CD4-positive, alpha-beta T cell treated with Interleukin-1 beta for 1 hour (primary cell): ENCODE measurements at regions not wholly inside any gene's neighbourhood (a gene's known extent, or its start where the extent isn't known, plus 50 kb on each side); places are given as distances from the start of the nearest gene placed in this dataset.
A peak's percentile ranks its signal among the peaks of the same experiment; 100 is the strongest.

ENCODE experiments used
- DNase-seq, 2 donors: peaks; one replicate each; pipeline ENCODE4 v3.0.0-alpha.2; 2020 to 2022

- DNase-seq: peak; percentile 75 to 77
Observed at GRCh38 chr12:91877456-91878235, 268.0 kb downstream of the BTG1 start.

DNA sequence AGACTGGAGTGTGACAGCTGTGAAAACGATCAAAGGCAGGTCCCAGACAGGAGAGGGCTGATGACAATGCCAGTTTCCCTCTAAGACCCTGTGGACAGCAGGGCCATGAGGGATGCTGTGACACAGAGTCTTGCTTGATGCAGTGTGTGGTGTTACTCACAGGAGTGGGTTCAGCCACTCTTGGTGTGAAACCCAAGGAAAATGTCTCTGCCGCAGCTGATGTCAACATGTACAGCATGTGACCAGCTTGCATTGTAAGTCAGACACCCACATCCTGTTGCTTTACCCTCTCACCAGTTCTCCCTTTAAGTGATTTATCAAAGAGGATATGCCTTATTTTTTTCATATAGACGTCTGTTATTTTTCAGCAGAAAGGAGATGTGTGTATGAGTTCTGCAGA is 268.6 kb downstream of the BTG1 start:
- DNase-seq: peak; percentile 92 to 95

DNA sequence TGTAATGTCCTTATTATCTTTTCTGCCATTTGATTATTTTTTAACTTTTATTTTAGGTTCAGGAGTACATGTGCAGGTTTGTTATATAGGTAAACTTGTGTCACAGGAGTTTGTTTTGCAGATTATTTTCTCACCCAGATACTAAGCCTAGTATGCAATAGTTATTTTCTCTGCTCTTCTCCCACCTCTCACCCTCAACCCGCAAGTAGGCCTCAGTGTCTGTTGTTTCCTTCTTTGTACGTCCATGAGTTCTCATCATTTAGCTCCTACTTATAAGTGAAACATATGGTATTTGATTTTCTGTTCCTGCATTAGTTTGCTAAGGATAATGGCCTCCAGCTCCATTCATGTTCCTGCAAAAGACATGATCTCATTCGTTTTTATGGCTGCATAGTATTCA is 270.0 kb downstream of the BTG1 start:
- DNase-seq: peak in 1 of 2 donors; percentile 4

DNA sequence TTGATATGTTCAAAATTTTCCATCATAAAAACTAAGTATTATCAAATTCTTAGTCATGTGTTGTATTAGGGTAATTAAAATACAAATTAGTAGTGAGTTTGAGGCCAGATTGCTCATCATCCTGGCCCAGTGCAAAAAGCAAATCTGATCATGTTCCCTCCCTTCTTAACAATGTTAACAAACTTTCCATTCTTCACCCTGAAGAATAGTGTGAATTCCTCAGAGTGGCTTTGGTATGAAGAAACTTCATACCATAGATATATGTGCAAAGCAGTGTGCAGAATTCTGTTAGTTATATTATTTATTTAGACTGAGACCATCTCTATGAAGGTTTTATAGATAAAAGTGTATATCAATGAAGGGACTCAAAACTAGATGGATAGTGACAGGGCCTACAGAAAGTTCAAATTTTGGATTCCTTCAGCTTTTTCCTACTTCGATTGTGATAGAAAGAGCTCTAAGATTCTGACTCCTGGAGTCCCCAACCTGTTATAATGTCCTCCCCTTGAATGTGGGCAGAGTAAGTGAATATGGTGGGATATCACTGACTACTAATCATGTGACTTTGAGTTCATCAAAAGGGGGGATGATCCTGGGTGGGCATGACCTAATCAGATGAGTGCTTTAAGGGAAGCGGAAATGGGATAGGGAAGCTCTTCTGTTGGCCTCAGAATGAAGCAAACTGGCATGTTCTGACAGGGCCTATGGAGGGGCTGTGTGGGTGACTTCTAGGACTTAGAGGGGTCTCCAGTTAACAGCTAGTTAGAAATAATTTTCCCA is 271.4 kb downstream of the BTG1 start:
- DNase-seq: no peak

DNA sequence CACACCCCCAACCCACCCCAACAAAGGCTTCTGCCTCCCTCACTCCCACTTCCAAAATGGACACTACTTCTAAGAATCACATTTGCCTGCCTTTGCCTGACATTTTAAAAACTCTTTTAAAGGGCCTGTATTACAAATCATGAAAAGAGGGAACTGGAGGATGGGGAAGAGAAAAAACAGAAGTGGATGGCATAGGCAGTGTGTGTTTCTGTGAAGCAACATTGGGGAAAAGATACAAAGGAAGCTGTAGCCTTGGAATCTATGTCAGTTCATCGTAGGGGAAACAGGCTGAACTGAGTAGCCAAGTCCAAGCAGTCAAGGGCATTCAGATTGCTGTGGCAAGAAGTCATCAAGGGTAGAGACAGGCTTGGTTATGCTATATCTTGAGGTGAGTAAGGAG is 273.9 kb downstream of the BTG1 start:
- DNase-seq: peak in 1 of 2 donors; percentile 12

DNA sequence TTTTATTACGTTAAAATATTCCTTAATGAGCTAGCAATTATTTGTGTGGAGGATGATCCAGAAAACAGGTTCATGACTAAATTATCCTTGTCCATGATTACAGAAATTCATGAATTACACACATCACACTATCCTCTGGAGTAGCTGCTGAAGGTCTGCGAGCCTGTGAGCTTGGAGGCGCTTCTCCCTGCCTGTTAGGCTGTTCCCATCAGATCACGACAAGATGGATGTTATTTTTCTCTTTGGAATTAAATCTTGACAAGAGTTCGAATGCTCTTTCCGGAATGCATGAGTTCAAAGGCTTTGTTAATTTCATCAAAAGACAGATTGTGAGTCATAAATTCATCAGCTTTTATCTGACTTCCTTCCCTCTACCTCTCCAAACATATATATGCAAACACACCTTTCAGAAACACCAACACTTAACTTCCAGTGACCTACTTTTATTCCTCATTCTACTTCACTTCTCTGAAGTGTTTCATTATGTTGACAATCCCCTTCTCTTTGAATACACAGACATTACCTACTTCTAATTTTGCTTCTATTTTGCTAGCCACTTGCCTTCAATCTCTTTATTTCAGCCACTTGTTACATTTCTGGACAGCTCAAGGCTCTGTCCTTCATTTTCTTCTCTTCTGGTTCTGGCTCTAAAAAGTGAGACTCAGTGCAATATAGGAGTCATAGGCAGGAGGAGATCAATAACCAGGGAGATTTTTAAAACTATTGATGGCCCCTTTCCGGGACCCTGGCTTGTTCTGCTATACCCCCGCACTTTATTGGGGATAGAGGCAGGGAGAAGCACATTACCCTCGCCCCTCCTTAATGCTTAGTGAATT is 274.6 kb downstream of the BTG1 start:
- peak in 1 of 2 donors; percentile 56 for DNase-seq

- DNase-seq: no peak
Observed at GRCh38 chr12:91868054-91868453, 277.6 kb downstream of the BTG1 start.

GRCh38 chr12:91866566-91866965 is 279.1 kb downstream of the BTG1 start:
- no peak for DNase-seq

- DNase-seq: no peak
Observed at GRCh38 chr12:91863702-91864101, 281.9 kb downstream of the BTG1 start.

GRCh38 chr12:91861554-91861953 is 284.1 kb downstream of the BTG1 start:
- DNase-seq: no peak

DNA sequence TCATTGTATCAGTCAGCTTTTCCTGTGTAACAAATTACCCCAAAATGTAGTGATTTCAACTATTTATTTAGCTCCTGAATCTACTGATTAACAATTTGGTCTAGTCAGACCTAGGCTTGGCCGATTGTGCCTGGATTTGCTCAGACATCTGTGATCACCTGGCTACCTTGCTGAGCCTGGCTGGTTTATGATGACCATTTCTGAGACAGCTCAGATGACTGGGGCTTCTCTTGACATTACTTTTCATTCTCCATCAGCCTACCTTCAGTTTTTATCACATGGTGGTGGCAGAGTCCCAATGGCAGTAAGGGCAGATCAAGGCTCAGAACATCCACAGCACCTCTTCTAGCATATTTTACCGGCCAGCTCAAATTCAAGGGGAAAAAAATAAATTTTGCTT is 286.3 kb downstream of the BTG1 start:
- DNase-seq: no peak

DNA sequence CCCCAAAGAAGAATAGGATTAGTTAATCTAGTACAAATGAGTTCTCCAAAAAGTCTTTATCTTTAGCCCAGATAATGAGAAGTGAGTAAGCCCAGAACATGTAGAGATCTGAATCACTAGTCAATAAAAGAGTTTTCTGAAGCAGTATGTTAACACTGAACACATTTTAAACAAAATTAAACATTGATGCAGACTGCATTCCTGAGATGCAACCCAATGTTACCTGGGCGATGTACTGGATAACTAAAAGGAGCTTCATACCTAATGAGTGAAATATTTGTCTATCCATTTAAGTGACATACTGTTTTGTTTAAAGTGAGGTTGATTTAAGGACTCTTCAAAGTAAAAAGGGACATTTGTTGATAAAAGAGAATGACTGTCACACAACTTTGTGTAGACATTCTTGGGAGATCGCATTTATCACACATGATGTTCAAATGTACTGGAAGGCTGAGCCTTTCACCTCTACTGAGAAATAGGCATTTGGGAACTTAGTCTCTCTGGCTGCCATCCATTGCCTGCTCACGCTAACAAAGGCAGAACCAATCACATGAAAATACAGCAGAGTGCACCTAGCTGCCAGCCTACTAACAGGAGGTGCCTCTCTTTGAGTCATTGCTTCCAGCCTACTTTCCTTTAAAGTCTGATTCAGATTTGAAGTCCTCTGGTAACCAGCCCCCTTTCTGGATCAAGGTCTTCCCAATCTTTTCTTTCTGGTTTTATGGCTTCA is 287.7 kb downstream of the BTG1 start:
- no peak for DNase-seq

DNA sequence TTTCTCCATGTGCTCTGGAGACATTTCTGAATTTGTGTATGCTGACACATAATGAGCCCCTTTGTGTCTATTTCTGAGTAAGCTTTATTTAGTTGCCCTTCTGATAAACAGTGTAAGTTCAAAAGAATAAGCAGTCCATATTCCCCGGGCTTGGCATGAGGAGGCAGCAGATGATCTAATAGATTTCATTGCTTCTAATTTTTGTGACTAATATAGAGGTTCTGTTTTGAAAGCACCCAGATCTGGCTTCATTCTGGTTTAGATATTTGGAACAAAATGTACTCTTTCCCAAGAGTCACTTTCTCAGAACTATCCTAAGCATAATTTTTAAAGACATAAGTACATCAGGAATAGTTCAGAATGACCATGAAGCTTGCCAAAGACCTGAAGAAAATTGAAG is 290.9 kb downstream of the BTG1 start:
- DNase-seq: no peak

- DNase-seq: no peak
Observed at GRCh38 chr12:91853350-91854127, 292.1 kb downstream of the BTG1 start.

DNA sequence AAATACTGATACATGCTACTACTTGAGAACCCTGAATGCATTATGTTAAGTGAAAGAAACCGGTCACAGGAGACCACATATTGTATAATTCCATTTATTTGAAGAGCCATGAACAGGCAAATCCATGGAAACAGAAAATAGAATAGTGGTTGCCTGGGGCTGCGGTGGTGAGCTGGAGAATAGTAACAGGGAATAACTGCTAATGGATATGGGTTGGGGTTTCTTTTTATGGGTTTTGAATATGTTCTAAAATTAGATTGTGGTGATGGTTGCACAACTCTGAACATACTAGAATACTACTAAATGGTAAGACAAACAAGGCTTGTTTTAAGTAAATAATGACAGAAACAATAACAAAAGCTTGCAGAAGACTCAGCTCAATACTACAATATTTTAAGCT is 293.0 kb downstream of the BTG1 start:
- DNase-seq: no peak

DNA sequence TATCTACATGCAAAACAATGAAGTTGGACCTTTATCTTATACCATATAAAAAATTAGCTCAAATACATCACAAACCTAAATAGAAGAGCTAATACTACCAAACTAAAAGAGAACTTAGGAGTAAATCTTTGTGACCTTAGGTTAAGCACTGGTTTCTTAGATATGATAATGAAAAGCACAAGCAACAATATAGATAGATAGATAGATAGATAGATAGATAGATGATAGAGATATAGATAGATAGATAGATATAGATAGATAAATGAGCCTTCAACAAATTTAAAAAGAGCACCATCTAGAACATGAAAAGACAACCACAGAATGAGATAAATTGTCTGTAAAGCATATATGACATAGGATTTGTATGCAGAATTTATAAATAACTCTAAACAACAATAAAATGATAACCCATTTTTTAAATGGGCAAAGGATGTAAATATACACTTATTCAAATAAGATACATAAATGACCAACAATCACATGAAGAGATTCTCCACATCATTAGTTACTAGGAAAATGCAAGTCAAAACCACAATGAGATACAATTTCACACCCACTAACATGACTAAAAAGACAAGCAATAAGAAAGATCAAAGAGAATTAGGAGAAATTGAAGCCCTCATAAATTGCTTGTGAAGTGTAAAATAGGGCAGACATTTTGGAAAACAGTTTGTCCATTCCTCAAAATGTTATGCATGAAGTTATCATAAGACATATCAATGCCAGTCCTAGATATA is 293.7 kb downstream of the BTG1 start:
- DNase-seq: peak in 1 of 2 donors; percentile 11

- no peak for DNase-seq
Observed at GRCh38 chr12:91846466-91847055, 299.1 kb downstream of the BTG1 start.

DNA sequence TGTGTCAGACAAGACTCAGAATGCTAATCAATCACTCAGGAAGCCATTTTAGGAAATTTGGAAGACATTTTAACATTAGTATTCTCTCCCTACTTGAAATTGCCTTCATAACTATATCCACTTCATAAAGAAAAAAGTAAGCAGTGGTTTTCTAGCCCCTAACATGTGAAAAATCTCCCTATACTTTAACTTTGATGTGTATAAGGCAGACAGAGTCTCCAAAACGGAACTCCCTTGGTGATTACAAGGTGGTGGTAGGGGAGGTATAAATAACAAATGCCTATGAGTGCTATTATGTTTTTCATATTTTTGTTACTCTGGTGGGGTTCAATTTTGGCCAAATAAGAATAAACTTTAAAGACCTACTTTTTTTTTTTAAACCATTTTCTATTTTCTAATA is 300.3 kb downstream of the BTG1 start:
- no peak for DNase-seq

DNA sequence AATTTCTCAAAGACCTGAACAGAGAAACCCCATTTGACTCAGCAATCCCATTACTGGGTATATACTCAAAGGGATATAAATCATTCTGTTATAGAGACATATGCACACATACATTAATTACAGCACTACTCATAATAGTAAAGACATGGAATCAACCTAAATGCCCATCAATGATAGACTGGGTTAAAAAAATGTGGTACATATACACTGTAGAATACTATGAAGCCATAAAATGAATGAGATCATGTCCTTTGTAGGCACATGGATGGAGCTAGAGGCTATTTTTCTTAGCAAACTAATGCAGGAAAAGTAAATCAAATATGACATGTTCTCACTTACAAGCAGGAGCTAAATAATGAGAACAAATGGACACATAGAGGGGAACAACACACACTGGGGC is 303.8 kb downstream of the BTG1 start:
- DNase-seq: no peak

GRCh38 chr12:91836696-91837095 is 308.9 kb downstream of the BTG1 start:
- no peak for DNase-seq

DNA sequence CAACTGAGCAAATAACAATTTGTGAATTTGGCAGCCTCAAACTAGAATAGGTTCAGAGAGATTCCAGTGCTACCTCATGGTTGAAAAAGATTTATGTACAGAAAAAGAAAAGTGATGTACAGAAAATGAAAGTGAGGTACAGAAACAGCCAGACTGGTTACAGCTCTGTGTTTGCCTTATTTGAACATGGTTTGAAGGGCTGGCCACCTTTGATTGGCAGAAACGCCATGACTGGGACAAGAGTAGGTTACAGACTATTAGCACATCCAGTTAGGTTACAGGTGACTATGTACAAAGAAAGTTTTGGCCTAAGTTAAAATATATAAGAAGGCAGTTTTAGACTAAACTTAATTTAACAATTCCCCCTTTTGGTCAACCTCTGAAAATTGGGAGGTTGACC is 309.4 kb downstream of the BTG1 start:
- no peak for DNase-seq
